ENCODE measurements at regions not wholly inside any gene's neighbourhood (a gene's known extent, or its start where the extent isn't known, plus 50 kb on each side); places are given as distances from the start of the nearest gene placed in this dataset.

- in situ Hi-C loops (cut with HindIII; ENCODE audit: low pct_unique_long_range_greater_than_20kb, low sequenced_read_pairs) = no loop called here
- POLR2A ChIA-PET = interaction anchor here (0.7 kb wide), 1 partner anchor 831 kb away, joined by 3 read pairs; no protein-coding TSS in a partner anchor
- ATAC-seq (no peak), DNase-seq (ENCODE audit: low read depth, low spot score) (no peak)
- Histone ChIP-seq H3K36me3 (ENCODE audit: control insufficient read depth, insufficient read depth, low read length) (no peaks in the 10 kb centered on the region), H3K27ac (ENCODE audit: low read length) (no peak overlapping the region), H3K4me3 (ENCODE audit: low read depth in 2 of 2, low read length in 2 of 2) (no peak overlapping the region), H3K4me1 (ENCODE audit: control insufficient read depth, insufficient read depth, low read length) (no peaks in the 10 kb centered on the region), H3K27me3 (ENCODE audit: control insufficient read depth, insufficient read depth, low read length) (no peaks in the 10 kb centered on the region; the same call in 1 of the 2 replicates), H3K9me3 (ENCODE audit: control insufficient read depth, insufficient read depth, low read depth, low read length) (no peaks in the 10 kb centered on the region)
- no peak for TF ChIP-seq CTCF (IDR thresholded peaks at IDR 0.05)
- TF ChIP-seq TCF7L2 (IDR thresholded peaks at IDR 0.05; ENCODE audit: low read depth, low read length) = no peak
- TF ChIP-seq REST (IDR thresholded peaks at IDR 0.05; ENCODE audit: insufficient read depth in 1 of 2, low read depth in 2 of 2, low read length in 1 of 2) = no peak
- TF ChIP-seq POLR2AphosphoS5 (IDR thresholded peaks at IDR 0.05; ENCODE audit: low read depth, low read length) = no peak
- TF ChIP-seq SIN3A (IDR thresholded peaks at IDR 0.05; ENCODE audit: borderline replicate concordance, insufficient read depth, low read depth, low read length) = no peak
- no TSS peak for BruUV-seq (replicated peaks)
- intact Hi-C loops (cut with micrococcal nuclease; ENCODE audit: unreplicated experiment) = no loop called here
- CTCF ChIA-PET = no interaction called here
Measured at GRCh38 chr5:2912741-2913140, 161.3 kb upstream of the IRX2 start.

GRCh38 chr5:2910401-2911175, 159.1 kb upstream of the IRX2 start:
- no peaks in the 10 kb centered on the region for H3K9me3 ChIP-seq (ENCODE audit: control insufficient read depth, insufficient read depth, low read depth, low read length)
- ChIA-PET POLR2A (no interaction called here), CTCF (no interaction called here)
- ATAC-seq (no peak), DNase-seq (ENCODE audit: low read depth, low spot score) (no peak)
- no peaks in the 10 kb centered on the region for H3K4me1 ChIP-seq (ENCODE audit: control insufficient read depth, insufficient read depth, low read length)
- no peak overlapping the region for H3K27ac ChIP-seq (ENCODE audit: low read length)
- intact Hi-C loops (cut with micrococcal nuclease; ENCODE audit: unreplicated experiment) (no loop called here), in situ Hi-C loops (cut with HindIII; ENCODE audit: low pct_unique_long_range_greater_than_20kb, low sequenced_read_pairs) (no loop called here)
- H3K36me3 ChIP-seq (ENCODE audit: control insufficient read depth, insufficient read depth, low read length) = no peaks in the 10 kb centered on the region
- no peaks in the 10 kb centered on the region; the same call in 1 of the 2 replicates for H3K27me3 ChIP-seq (ENCODE audit: control insufficient read depth, insufficient read depth, low read length)
- no peak overlapping the region for H3K4me3 ChIP-seq (ENCODE audit: low read depth in 2 of 2, low read length in 2 of 2)
- no TSS peak for BruUV-seq (replicated peaks)
- no peak for TF ChIP-seq POLR2AphosphoS5 (IDR thresholded peaks at IDR 0.05; ENCODE audit: low read depth, low read length)
- no peak for TF ChIP-seq SIN3A (IDR thresholded peaks at IDR 0.05; ENCODE audit: borderline replicate concordance, insufficient read depth, low read depth, low read length)
- no peak for TF ChIP-seq TCF7L2 (IDR thresholded peaks at IDR 0.05; ENCODE audit: low read depth, low read length)
- TF ChIP-seq REST (IDR thresholded peaks at IDR 0.05; ENCODE audit: insufficient read depth in 1 of 2, low read depth in 2 of 2, low read length in 1 of 2) = no peak
- no peak for TF ChIP-seq CTCF (IDR thresholded peaks at IDR 0.05)

All from Panc1 (cell line).